ENCODE measurements at regions not wholly inside any gene's neighbourhood (a gene's known extent, or its start where the extent isn't known, plus 50 kb on each side); places are given as distances from the start of the nearest gene placed in this dataset.
A peak's percentile ranks its signal among the peaks of the same experiment; 100 is the strongest.
"Not testable (repeated sequence)": the region's sequence is repeated elsewhere in the genome, so short reads cannot be mapped to it uniquely, and the experiment has no call there.

DNA sequence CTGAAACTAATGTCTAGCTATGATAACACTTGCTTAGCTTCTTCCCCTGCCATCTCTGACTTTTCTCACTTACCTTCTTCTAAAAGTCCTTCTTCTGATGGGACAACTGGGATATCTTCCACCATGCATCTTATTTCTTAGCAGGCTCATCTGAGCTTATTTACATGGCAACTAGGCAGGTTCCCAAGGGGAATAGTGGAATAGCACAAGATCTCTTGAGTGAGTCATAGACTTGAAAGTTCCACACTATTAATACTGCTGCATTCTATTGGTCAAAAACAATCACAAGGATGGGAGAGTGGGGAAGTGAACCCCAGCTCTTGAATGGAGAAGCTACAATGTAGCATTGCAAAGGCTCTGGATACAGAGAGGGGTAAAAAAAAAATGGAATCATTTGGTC, 142.1 kb downstream of the HAO1 start:
- no peaks in the 10 kb centered on the region for H3K27me3 ChIP-seq
- no peaks in the 10 kb centered on the region for H3K36me3 ChIP-seq
- TF ChIP-seq CTCF (IDR thresholded peaks at IDR 0.05) (no peak), POLR2A (IDR thresholded peaks at IDR 0.05) (no peak)
- no peak for DNase-seq
- intact Hi-C loops (cut with DNase I): no loop called here
- no peak overlapping the region for H3K27ac ChIP-seq
- H3K4me1 ChIP-seq: no peaks in the 10 kb centered on the region
- H3K9me3 ChIP-seq: no peaks in the 10 kb centered on the region
- no peak overlapping the region for H3K4me3 ChIP-seq (replicated peaks in 1 of 3)

DNA sequence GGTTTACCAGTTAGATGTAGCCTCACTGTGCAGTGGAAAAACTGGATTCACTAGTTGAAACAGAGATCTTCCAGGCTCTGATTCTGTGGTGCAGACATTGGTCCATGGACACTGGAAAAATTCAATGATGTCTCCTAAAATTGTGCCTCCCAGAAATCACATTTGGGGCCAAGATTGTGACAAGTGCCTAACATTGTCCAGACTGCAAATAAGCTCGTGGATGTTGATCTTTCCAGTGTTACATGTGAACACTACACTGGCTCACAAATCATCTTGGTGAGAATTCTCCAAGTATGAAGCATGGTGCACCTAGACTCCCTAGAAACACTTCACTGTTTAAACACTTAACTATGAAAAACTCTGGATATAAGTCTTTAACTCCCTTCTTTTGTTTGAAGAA, 140.4 kb downstream of the HAO1 start:
- 16 to 38% methylated on average over 1 of the region's 1 CpG for WGBS, 2 donors
- Histone ChIP-seq H3K4me3 (replicated peaks in 1 of 3) (no peak overlapping the region), H3K27me3 (no peaks in the 10 kb centered on the region), H3K4me1 (no peaks in the 10 kb centered on the region), H3K27ac (no peak overlapping the region), H3K36me3 (no peaks in the 10 kb centered on the region), H3K9me3 (no peaks in the 10 kb centered on the region)
- TF ChIP-seq POLR2A (IDR thresholded peaks at IDR 0.05): no peak
- TF ChIP-seq CTCF (IDR thresholded peaks at IDR 0.05): no peak
- intact Hi-C loops (cut with DNase I): no loop called here
- DNase-seq: no peak

- H3K9me3 ChIP-seq; H3K27me3 ChIP-seq; H3K4me3 ChIP-seq (replicated peaks in 1 of 3); intact Hi-C loops (cut with DNase I); H3K36me3 ChIP-seq; H3K4me1 ChIP-seq; H3K27ac ChIP-seq: not testable (repeated sequence)
- 70 to 72% methylated on average over 29 to 31 of the region's 52 CpGs for WGBS, 2 donors
- DNase-seq: peak in 1 of 2 donors; percentile 2
These were observed 136.7 kb downstream of the HAO1 start for GRCh38 chr20:7803411-7804151.

GRCh38 chr20:7806831-7807230, 133.4 kb downstream of the HAO1 start:
- no peak for TF ChIP-seq POLR2A (IDR thresholded peaks at IDR 0.05)
- TF ChIP-seq CTCF (IDR thresholded peaks at IDR 0.05): no peak
- Histone ChIP-seq H3K27ac (no peak overlapping the region), H3K36me3 (no peaks in the 10 kb centered on the region), H3K9me3 (no peaks in the 10 kb centered on the region), H3K4me1 (no peaks in the 10 kb centered on the region), H3K4me3 (replicated peaks in 1 of 3) (no peak overlapping the region), H3K27me3 (no peaks in the 10 kb centered on the region)
- WGBS, 2 donors: 89% methylated on average over 4 of the region's 4 CpGs
- no peak for DNase-seq
- intact Hi-C loops (cut with DNase I): no loop called here

- Histone ChIP-seq H3K36me3 (no peaks in the 10 kb centered on the region), H3K4me3 (replicated peaks in 1 of 3) (no peak overlapping the region), H3K27me3 (no peaks in the 10 kb centered on the region), H3K9me3 (no peaks in the 10 kb centered on the region), H3K27ac (no peak overlapping the region), H3K4me1 (no peaks in the 10 kb centered on the region)
- 96 to 97% methylated on average over 1 of the region's 1 CpG for WGBS, 2 donors
- DNase-seq: no peak
- TF ChIP-seq POLR2A (IDR thresholded peaks at IDR 0.05) (no peak), CTCF (IDR thresholded peaks at IDR 0.05) (no peak)
- intact Hi-C loops (cut with DNase I): no loop called here
These were observed 123.0 kb downstream of the HAO1 start for GRCh38 chr20:7817286-7817685.
